Gastroesophageal sphincter (tissue), 2 donors: ENCODE measurements at regions not wholly inside any gene's neighbourhood (a gene's known extent, or its start where the extent isn't known, plus 50 kb on each side); places are given as distances from the start of the nearest gene placed in this dataset.

Source experiments
- EP300 ChIP-seq: sonication (generic); formaldehyde crosslinking; IDR thresholded peaks from one replicate; pipeline ENCODE4 v1.6.1; 2017; ENCODE audit warnings: antibody characterized with exemption, mild to moderate bottlenecking
- POLR2A ChIP-seq, 2 donors: fragments of 450-650 bp; IDR thresholded peaks; one replicate each; pipeline ENCODE4 v1.6.1; 2017; ENCODE audit warnings: antibody characterized with exemption in 2 of 2, mild to moderate bottlenecking in 2 of 2, moderate library complexity in 1 of 2

DNA sequence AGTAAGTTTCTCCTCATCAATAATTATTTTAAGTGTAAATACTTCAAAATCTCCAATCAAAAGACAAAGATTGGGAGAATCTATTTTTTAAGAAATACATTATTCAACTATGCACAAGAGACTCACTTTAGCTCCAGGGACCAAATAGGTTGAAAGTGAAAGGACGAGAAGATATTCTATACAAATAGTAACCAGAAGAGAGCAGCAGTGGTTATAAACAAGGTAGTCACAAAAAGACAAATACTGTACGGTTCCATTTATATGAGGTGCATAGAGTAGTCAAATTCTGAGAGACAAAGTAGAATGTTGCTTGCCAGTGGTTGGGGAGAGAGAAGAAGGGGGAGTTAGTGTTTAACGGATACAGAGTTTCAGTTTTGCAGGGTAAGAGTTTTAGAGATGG, 69.8 kb downstream of the POU3F3 start:
- no peak for TF ChIP-seq EP300
- no peak for TF ChIP-seq POLR2A (IDR thresholded peaks at IDR 0.05)
